Neuronal stem cell (in vitro differentiated cells): ENCODE measurements at regions not wholly inside any gene's neighbourhood (a gene's known extent, or its start where the extent isn't known, plus 50 kb on each side); places are given as distances from the start of the nearest gene placed in this dataset.

Experiments
- DNase-seq: peaks from one replicate; pipeline ENCODE4 v3.0.0-alpha.2; 2013; ENCODE audit warnings: low spot score
- H2AFZ ChIP-seq: one replicate; pipeline ENCODE4 v1.6.1; 2013; ENCODE audit warnings: mild to moderate bottlenecking, low read length, inconsistent platforms
- H2AK5ac ChIP-seq: 2 replicates; pipeline ENCODE4 v1.6.1; 2013; ENCODE audit warnings: low read depth, mild to moderate bottlenecking, inconsistent platforms, low read length, moderate library complexity, mixed read lengths
- H2BK120ac ChIP-seq: 2 replicates; pipeline ENCODE4 v1.6.1; 2013; ENCODE audit warnings: low read depth, mild to moderate bottlenecking, inconsistent platforms, low read length, moderate library complexity, mixed read lengths
- H2BK12ac ChIP-seq: one replicate; pipeline ENCODE4 v1.6.1; 2013; ENCODE audit warnings: low read length, inconsistent platforms
- H2BK15ac ChIP-seq: 2 replicates; pipeline ENCODE4 v1.6.1; 2013; ENCODE audit warnings: mild to moderate bottlenecking, low read length, inconsistent platforms, mixed read lengths
- H2BK5ac ChIP-seq: one replicate; pipeline ENCODE4 v1.6.1; 2013; ENCODE audit warnings: inconsistent platforms, mild to moderate bottlenecking, low read length, moderate library complexity
- H3K14ac ChIP-seq: one replicate; pipeline ENCODE4 v1.6.1; 2013; ENCODE audit warnings: low read length, inconsistent platforms
- H3K18ac ChIP-seq: 2 replicates; pipeline ENCODE4 v1.6.1; 2013; ENCODE audit warnings: low read length, inconsistent platforms
- H3K23ac ChIP-seq: 2 replicates; pipeline ENCODE4 v1.6.1; 2013; ENCODE audit warnings: low read depth, mild to moderate bottlenecking, mixed read lengths, low read length, inconsistent platforms; ENCODE audit not compliant: poor library complexity
- H3K27ac ChIP-seq: replicated peaks from 3 replicates; pipeline ENCODE4 v1.5.1; 2013; ENCODE audit warnings: low read length, inconsistent platforms
- H3K27me3 ChIP-seq, 3 experiments: 2 replicates each; pipeline ENCODE4 v1.6.1; 2013; ENCODE audit warnings: low read length in 3 of 3, mild to moderate bottlenecking in 2 of 3, inconsistent platforms in 1 of 3, low read depth in 1 of 3, mixed read lengths in 1 of 3, moderate library complexity in 1 of 3; ENCODE audit not compliant: control insufficient read depth in 3 of 3, insufficient read depth in 3 of 3
- H3K36me3 ChIP-seq, 2 donors: replicated peaks in 1 of 2; 2 replicates each; pipeline ENCODE4 v1.6.1; 2013; ENCODE audit warnings: low read length in 2 of 2; ENCODE audit not compliant: control insufficient read depth in 2 of 2, insufficient read depth in 2 of 2
- H3K4ac ChIP-seq: 2 replicates; pipeline ENCODE4 v1.6.1; 2013; ENCODE audit warnings: inconsistent platforms, mild to moderate bottlenecking, low read length, moderate library complexity
- H3K4me1 ChIP-seq, 2 donors: 1 replicate in 1 of 2; 2 replicates in 1 of 2; pipeline ENCODE4 v1.6.1; 2013; ENCODE audit warnings: low read length in 2 of 2, low read depth in 1 of 2; ENCODE audit not compliant: control insufficient read depth in 2 of 2, insufficient read depth in 1 of 2
- H3K4me2 ChIP-seq: one replicate; pipeline ENCODE4 v1.6.1; 2013; ENCODE audit warnings: mild to moderate bottlenecking, low read length, inconsistent platforms; ENCODE audit not compliant: insufficient read depth, poor library complexity, severe bottlenecking
- H3K4me3 ChIP-seq, 2 donors: 2 replicates each; pipeline ENCODE4 v1.5.1; 2013; ENCODE audit warnings: low read length in 2 of 2, mild to moderate bottlenecking in 2 of 2, inconsistent platforms in 1 of 2, moderate library complexity in 1 of 2
- H3K79me1 ChIP-seq: one replicate; pipeline ENCODE4 v1.6.1; 2013; ENCODE audit warnings: low read depth, mild to moderate bottlenecking, inconsistent platforms, low read length, moderate library complexity
- H3K9ac ChIP-seq: one replicate; pipeline ENCODE4 v1.6.1; 2013; ENCODE audit warnings: mild to moderate bottlenecking, low read depth, low read length, inconsistent platforms; ENCODE audit not compliant: poor library complexity
- H3K9me3 ChIP-seq, 2 donors: replicated peaks in 1 of 2; 2 replicates each; pipeline versions ENCODE3 to v1.6.1; 2013; ENCODE audit warnings: low read length in 2 of 2, mild to moderate bottlenecking in 2 of 2, inconsistent platforms in 1 of 2, low read depth in 1 of 2, mixed read lengths in 1 of 2, moderate library complexity in 1 of 2; ENCODE audit not compliant: control insufficient read depth in 2 of 2, insufficient read depth in 1 of 2
- H4K8ac ChIP-seq: one replicate; pipeline ENCODE4 v1.6.1; 2013; ENCODE audit warnings: low read depth, mild to moderate bottlenecking, inconsistent platforms, low read length, moderate library complexity
- H4K91ac ChIP-seq: one replicate; pipeline ENCODE4 v1.6.1; 2013; ENCODE audit warnings: low read length, low read depth, mild to moderate bottlenecking, inconsistent platforms; ENCODE audit not compliant: poor library complexity
- WGBS, 2 donors: extraction: QIAGEN DNeasy Blood & Tissue Kit; methylation state at CpG; one replicate each; pipeline ENCODE4 v1.1.7; 2013; ENCODE audit warnings: missing lambda C conversion rate in 2 of 2, mixed read lengths in 1 of 2; ENCODE audit not compliant: insufficient read length in 2 of 2, insufficient replicate concordance in 1 of 2; ENCODE audit errors: extremely low coverage in 2 of 2; 5-methylcytosine and 5-hydroxymethylcytosine counted together

DNA sequence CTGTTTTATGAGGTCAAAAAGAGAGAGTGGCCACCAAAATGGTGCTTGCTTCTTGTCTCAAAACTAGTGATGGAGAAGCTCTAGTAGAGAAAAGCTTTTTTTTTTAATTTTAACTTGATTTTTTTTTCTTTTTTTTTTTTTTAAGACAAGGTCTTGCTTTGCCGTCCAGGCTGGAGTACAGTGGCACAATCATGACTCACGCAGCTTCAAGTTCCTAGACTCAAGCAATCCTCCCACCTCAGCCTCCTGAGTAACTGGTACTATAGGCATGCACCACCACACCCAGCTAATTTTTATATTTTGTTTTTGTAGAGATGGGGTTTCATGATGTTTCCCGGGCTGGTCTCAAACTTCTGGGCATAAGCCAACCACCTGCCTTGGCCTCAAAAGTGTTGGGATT, 279.0 kb downstream of the TBC1D4 start:
- peaks cover 13 to 29% of the 10 kb centered on the region in 2 donors for H3K4me1 ChIP-seq

DNA sequence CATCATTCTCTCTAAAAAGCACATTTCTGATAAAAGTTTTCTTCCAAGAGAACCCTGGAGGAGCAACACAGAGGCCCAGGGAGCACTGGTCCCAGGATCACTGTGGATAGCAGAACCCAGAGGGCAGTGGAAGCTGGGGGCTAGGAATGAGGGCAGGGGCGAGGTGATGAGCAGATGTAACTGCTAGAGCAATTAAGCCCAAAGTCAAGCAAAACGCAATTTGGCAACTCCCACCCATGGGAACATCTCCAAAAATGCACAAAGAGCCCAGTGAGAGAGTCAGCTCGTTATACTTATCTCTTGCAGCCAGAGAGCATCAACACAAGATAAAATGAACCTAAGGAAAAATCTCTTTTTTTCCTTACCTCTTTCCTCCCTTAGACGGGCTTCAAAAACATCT, 284.2 kb downstream of the TBC1D4 start:
- H3K4ac ChIP-seq: no peak overlapping the region
- no peak overlapping the region for H2BK15ac ChIP-seq
- H3K36me3 ChIP-seq: no peaks in the 10 kb centered on the region
- peaks cover 27 to 67% of the 10 kb centered on the region in 2 donors for H3K4me1 ChIP-seq
- no peak overlapping the region for H2AFZ ChIP-seq
- H2BK12ac ChIP-seq: no peak overlapping the region
- no peak overlapping the region for H4K91ac ChIP-seq
- H3K23ac ChIP-seq: no peak overlapping the region
- no peak overlapping the region for H3K14ac ChIP-seq
- H2BK120ac ChIP-seq: no peak overlapping the region
- no peak overlapping the region for H4K8ac ChIP-seq
- no peaks in the 10 kb centered on the region for H3K79me1 ChIP-seq
- H2AK5ac ChIP-seq: no peak overlapping the region
- peaks cover 0 to 4% of the 10 kb centered on the region in 2 donors for H3K9me3 ChIP-seq
- DNase-seq: no peak
- no peak overlapping the region for H2BK5ac ChIP-seq
- H3K18ac ChIP-seq: no peak overlapping the region
- H3K4me2 ChIP-seq: no peak overlapping the region
- H3K27me3 ChIP-seq: no peaks in the 10 kb centered on the region
- H3K4me3 ChIP-seq: no peak overlapping the region
- WGBS, 2 donors: no CpG with 5 or more reads among the region's 4 CpGs
- H3K27ac ChIP-seq: peak overlapping the region; percentile 30
- H3K9ac ChIP-seq: no peak overlapping the region

More for the DNA sequence above, 279.0 kb downstream of the TBC1D4 start:
- no peaks in the 10 kb centered on the region for H3K36me3 ChIP-seq
- H3K4ac ChIP-seq: no peak overlapping the region
- H4K8ac ChIP-seq: no peak overlapping the region
- no peak overlapping the region for H2BK12ac ChIP-seq
- peaks cover 4 to 37% of the 10 kb centered on the region in 2 donors for H3K9me3 ChIP-seq
- H3K27ac ChIP-seq: no peak overlapping the region
- no peak overlapping the region for H3K9ac ChIP-seq
- no peaks in the 10 kb centered on the region for H3K79me1 ChIP-seq
- DNase-seq: no peak
- no peak overlapping the region for H2BK5ac ChIP-seq
- no peak overlapping the region for H2BK120ac ChIP-seq
- no peak overlapping the region for H3K23ac ChIP-seq
- no peak overlapping the region for H3K14ac ChIP-seq
- no peak overlapping the region for H3K4me3 ChIP-seq
- no CpG with 5 or more reads among the region's 3 CpGs for WGBS, 2 donors
- H3K4me2 ChIP-seq: no peak overlapping the region
- H2BK15ac ChIP-seq: no peak overlapping the region
- no peak overlapping the region for H2AK5ac ChIP-seq
- H3K18ac ChIP-seq: no peak overlapping the region
- H2AFZ ChIP-seq: no peak overlapping the region
- no peak overlapping the region for H4K91ac ChIP-seq
- H3K27me3 ChIP-seq: no peaks in the 10 kb centered on the region

DNA sequence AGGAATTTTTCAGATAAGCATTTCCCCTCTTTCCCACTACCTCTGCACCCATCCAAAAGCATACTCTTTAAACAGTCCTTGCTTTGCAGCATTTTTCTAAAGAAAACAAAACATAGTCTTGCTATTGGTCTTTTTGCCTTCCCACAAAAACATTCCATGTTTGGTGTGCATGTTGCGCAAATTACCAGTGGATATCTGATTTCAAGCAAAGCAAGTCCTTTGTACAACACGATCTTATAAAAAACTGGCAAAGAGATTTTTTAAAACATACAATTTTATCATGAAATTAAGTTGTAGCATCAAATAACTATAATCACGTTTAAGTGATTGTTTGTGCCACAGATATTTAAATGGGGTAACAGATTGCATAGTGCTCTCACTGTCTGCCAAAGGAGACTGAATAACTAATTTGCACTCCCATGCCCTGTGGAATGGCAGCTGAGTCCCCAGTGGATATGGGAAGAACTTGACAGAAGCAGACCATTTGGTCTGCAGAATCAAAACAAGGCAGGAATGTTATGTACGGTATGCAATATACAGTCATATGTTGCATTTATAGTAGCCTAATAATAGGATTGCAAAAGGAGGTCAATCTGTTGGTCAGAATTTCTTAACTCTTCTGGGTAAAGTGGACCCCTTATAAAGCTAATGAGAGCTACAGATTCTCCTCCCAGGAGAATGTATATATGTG, 285.7 kb downstream of the TBC1D4 start:
- Histone ChIP-seq H2AK5ac (no peak overlapping the region), H3K36me3 (no peaks in the 10 kb centered on the region), H2BK120ac (no peak overlapping the region), H3K23ac (no peak overlapping the region), H3K4me2 (peak overlapping the region; percentile 21), H3K14ac (no peak overlapping the region), H3K27ac (peak overlapping the region; percentile 84), H3K9me3 (peaks cover 0 to 3% of the 10 kb centered on the region in 2 donors), H3K79me1 (no peaks in the 10 kb centered on the region), H2BK5ac (no peak overlapping the region), H2AFZ (peak overlapping the region; percentile 20), H2BK15ac (no peak overlapping the region), H3K4me3 (no peak overlapping the region), H2BK12ac (no peak overlapping the region), H4K8ac (no peak overlapping the region), H3K4me1 (peaks cover 27 to 64% of the 10 kb centered on the region in 2 donors), H3K9ac (no peak overlapping the region), H4K91ac (no peak overlapping the region), H3K18ac (no peak overlapping the region), H3K27me3 (no peaks in the 10 kb centered on the region), H3K4ac (no peak overlapping the region)
- WGBS, 2 donors: no CpG with 5 or more reads among the region's 4 CpGs
- DNase-seq: no peak

DNA sequence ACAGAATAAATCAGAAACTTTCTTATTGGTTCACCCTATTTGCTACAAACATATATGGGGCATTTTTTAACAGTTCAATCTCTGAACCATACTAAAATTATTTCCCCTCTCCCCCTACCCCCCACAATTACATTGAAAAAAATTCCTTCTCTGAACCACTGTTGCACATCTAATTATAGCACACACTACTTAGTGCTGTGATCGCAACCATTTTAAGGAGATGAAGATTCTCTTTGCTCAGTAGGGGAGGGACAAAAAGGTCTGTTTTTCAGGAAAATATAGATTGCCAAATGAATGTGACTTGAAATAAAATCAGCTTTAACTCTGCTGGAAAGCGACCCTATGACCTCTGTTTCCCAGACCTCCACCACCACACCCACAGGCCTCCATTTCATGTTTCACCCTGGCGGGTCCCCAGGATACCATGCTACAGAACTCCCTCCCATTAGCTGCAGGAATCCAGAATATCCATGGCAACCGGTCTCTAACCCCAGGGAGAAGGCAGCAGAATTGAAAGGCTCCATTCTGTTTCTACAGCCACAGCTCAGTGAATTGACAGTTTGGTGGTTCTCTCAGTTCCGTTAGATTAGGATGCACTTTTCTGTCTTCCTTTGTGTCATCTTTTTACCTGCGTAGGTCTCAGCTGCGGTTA, 286.3 kb downstream of the TBC1D4 start:
- H3K23ac ChIP-seq: no peak overlapping the region
- no peak overlapping the region for H3K9ac ChIP-seq
- peaks cover 24 to 58% of the 10 kb centered on the region in 2 donors for H3K4me1 ChIP-seq
- H3K4me2 ChIP-seq: peak overlapping the region; percentile 21
- H2BK15ac ChIP-seq: no peak overlapping the region
- peak overlapping the region; percentile 84 for H3K27ac ChIP-seq
- H3K27me3 ChIP-seq: no peaks in the 10 kb centered on the region
- H3K18ac ChIP-seq: no peak overlapping the region
- H2AK5ac ChIP-seq: no peak overlapping the region
- H3K79me1 ChIP-seq: no peaks in the 10 kb centered on the region
- peaks cover 0 to 7% of the 10 kb centered on the region in 2 donors for H3K9me3 ChIP-seq
- no peak overlapping the region for H2BK12ac ChIP-seq
- no peak overlapping the region for H3K4me3 ChIP-seq
- H2AFZ ChIP-seq: peak overlapping the region; percentile 20
- no peak overlapping the region for H2BK5ac ChIP-seq
- H3K36me3 ChIP-seq: no peaks in the 10 kb centered on the region
- DNase-seq: peak; percentile 61
- no peak overlapping the region for H3K14ac ChIP-seq
- WGBS, 2 donors: no CpG with 5 or more reads among the region's 7 CpGs
- no peak overlapping the region for H2BK120ac ChIP-seq
- H4K8ac ChIP-seq: no peak overlapping the region
- no peak overlapping the region for H4K91ac ChIP-seq
- no peak overlapping the region for H3K4ac ChIP-seq
